ENCODE measurements at regions not wholly inside any gene's neighbourhood (a gene's known extent, or its start where the extent isn't known, plus 50 kb on each side); places are given as distances from the start of the nearest gene placed in this dataset.

DNA sequence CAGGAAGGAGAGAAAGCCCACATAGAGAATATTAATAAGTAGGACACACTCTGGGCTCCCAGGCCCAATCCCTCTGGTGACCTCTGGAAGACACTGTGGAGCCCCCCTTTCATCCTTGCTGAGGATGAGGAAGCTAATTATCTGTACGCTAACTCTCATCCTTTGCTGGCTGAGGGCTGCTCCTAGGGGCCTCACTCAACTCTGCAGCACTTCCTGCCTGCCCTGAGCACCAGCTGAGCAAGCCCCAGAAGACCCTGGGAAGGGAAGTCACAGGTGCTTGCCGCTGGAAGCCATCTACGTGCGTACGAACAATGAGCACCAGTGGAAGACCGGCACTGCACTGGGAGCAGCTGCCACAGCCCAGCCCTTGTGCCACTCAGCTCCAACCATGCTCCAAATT is 145.8 kb upstream of the CDH5 start:
- TF ChIP-seq POLR2A (IDR thresholded peaks at IDR 0.05), result no peak
- TF ChIP-seq, protein P1, sequence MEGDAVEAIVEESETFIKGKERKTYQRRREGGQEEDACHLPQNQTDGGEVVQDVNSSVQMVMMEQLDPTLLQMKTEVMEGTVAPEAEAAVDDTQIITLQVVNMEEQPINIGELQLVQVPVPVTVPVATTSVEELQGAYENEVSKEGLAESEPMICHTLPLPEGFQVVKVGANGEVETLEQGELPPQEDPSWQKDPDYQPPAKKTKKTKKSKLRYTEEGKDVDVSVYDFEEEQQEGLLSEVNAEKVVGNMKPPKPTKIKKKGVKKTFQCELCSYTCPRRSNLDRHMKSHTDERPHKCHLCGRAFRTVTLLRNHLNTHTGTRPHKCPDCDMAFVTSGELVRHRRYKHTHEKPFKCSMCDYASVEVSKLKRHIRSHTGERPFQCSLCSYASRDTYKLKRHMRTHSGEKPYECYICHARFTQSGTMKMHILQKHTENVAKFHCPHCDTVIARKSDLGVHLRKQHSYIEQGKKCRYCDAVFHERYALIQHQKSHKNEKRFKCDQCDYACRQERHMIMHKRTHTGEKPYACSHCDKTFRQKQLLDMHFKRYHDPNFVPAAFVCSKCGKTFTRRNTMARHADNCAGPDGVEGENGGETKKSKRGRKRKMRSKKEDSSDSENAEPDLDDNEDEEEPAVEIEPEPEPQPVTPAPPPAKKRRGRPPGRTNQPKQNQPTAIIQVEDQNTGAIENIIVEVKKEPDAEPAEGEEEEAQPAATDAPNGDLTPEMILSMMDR (IDR thresholded peaks at IDR 0.05), result no peak
